OCI-LY1 (cell line): ENCODE measurements at regions not wholly inside any gene's neighbourhood (a gene's known extent, or its start where the extent isn't known, plus 50 kb on each side); places are given as distances from the start of the nearest gene placed in this dataset.

Experiments used
- H2AFZ ChIP-seq: fragments of 200-600 bp; sonication (generic), shearing (Covaris generic); 2 replicates; pipeline ENCODE4 v1.6.0; 2014; ENCODE audit warnings: antibody characterized with exemption, mild to moderate bottlenecking, low read length
- H3F3A ChIP-seq: fragments of 200-600 bp; sonication (generic), shearing (Covaris generic); 2 replicates; pipeline ENCODE4 v1.6.0; 2014; ENCODE audit warnings: mild to moderate bottlenecking, antibody characterized with exemption, low read length, moderate library complexity; ENCODE audit not compliant: insufficient read depth
- H3K27ac ChIP-seq: fragments of 200-600 bp; sonication (generic); 2 replicates; pipeline ENCODE4 v1.5.1; 2014; ENCODE audit warnings: low read length, mixed run types, mild to moderate bottlenecking, low read depth; ENCODE audit not compliant: poor library complexity, severe bottlenecking
- H3K27me3 ChIP-seq: fragments of 200-600 bp; sonication (generic); 2 replicates; pipeline ENCODE4 v1.6.0; 2014; ENCODE audit warnings: antibody characterized with exemption, mild to moderate bottlenecking, low read length, moderate library complexity; ENCODE audit not compliant: insufficient read depth
- H3K36me3 ChIP-seq: fragments of 200-600 bp; sonication (generic); 2 replicates; pipeline ENCODE4 v1.6.1; 2014; ENCODE audit warnings: mild to moderate bottlenecking, antibody characterized with exemption, low read length, moderate library complexity, mixed read lengths; ENCODE audit not compliant: insufficient read depth
- H3K4me1 ChIP-seq: fragments of 200-600 bp; sonication (generic); 2 replicates; pipeline ENCODE4 v1.5.1; 2014; ENCODE audit warnings: mild to moderate bottlenecking, low read length, moderate library complexity; ENCODE audit not compliant: insufficient read depth, severe bottlenecking
- H3K4me2 ChIP-seq: fragments of 200-600 bp; sonication (generic), shearing (Covaris generic); 2 replicates; pipeline ENCODE4 v1.6.1; 2014; ENCODE audit warnings: low read length
- H3K4me3 ChIP-seq: fragments of 200-600 bp; sonication (generic); 2 replicates; pipeline ENCODE4 v1.5.1; 2014; ENCODE audit warnings: low read length, low read depth, mild to moderate bottlenecking, mixed read lengths; ENCODE audit not compliant: poor library complexity, severe bottlenecking
- H3K79me2 ChIP-seq: fragments of 200-600 bp; shearing (Covaris generic); 2 replicates; pipeline ENCODE4 v1.6.1; 2016; ENCODE audit warnings: mixed run types, low read length, mixed read lengths; ENCODE audit not compliant: insufficient read depth
- H3K9ac ChIP-seq: fragments of 200-600 bp; sonication (generic), shearing (Covaris generic); 2 replicates; pipeline ENCODE4 v1.6.1; 2014; ENCODE audit warnings: mild to moderate bottlenecking, low read length, mixed read lengths
- H3K9me2 ChIP-seq: fragments of 200-600 bp; sonication (generic), shearing (Covaris generic); 2 replicates; pipeline ENCODE4 v1.6.1; 2014; ENCODE audit warnings: low read depth, mild to moderate bottlenecking, low read length, mixed read lengths
- H3K9me3 ChIP-seq: fragments of 200-600 bp; shearing (Covaris generic); 2 replicates; pipeline ENCODE4 v1.6.1; 2014; ENCODE audit warnings: low read length, mixed read lengths
- H4K20me1 ChIP-seq: fragments of 200-600 bp; sonication (generic), shearing (Covaris generic); 2 replicates; pipeline ENCODE4 v1.6.0; 2016; ENCODE audit warnings: mild to moderate bottlenecking, low read length; ENCODE audit not compliant: insufficient read depth
- EZH2 ChIP-seq: fragments of 200-600 bp; sonication (generic), shearing (Covaris generic); IDR thresholded peaks from 2 replicates; pipeline ENCODE4 v1.8.0; 2017; ENCODE audit warnings: borderline replicate concordance, mixed run types, mild to moderate bottlenecking, antibody characterized with exemption, low read length, moderate library complexity, mixed read lengths
- TF ChIP-seq, protein P1 (sequence below): fragments of 200-600 bp; sonication (generic), shearing (Covaris generic); IDR thresholded peaks from 2 replicates; pipeline ENCODE4 v1.5.1; 2017; ENCODE audit warnings: mild to moderate bottlenecking, antibody characterized with exemption, low read length, moderate library complexity, mixed read lengths

DNA sequence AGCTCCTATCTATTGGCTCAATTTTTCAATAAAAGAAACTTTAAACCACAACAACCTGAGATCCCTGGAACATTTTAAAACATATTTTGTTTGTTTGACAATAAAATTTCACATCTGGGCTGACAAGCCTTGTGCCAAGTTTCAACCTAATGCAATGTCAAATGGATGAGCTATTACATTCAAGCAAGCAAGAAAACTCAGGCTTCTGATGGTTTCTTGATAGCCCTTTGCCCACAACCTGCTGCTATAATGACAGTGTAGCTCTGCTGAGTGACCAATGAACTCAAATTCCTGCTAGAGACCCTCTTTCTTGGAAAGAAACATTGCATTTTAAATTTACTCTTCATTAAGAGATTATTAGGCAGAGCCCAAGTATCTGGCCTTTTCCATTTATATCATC lies 472.9 kb downstream of the ARHGEF28 start:
- H3K27me3 ChIP-seq: no peaks in the 10 kb centered on the region
- no peak overlapping the region for H3K27ac ChIP-seq
- H3K36me3 ChIP-seq: no peaks in the 10 kb centered on the region
- H3K9me3 ChIP-seq: 0 out of 2 replicates have a peak, but pooled peaks cover 2% of the 10 kb centered on the region
- no peak overlapping the region for H3K4me2 ChIP-seq
- no peaks in the 10 kb centered on the region for H3K79me2 ChIP-seq
- no peak overlapping the region for H3K4me3 ChIP-seq
- no peaks in the 10 kb centered on the region for H4K20me1 ChIP-seq
- no peaks in the 10 kb centered on the region for H3F3A ChIP-seq
- TF ChIP-seq, protein P1, sequence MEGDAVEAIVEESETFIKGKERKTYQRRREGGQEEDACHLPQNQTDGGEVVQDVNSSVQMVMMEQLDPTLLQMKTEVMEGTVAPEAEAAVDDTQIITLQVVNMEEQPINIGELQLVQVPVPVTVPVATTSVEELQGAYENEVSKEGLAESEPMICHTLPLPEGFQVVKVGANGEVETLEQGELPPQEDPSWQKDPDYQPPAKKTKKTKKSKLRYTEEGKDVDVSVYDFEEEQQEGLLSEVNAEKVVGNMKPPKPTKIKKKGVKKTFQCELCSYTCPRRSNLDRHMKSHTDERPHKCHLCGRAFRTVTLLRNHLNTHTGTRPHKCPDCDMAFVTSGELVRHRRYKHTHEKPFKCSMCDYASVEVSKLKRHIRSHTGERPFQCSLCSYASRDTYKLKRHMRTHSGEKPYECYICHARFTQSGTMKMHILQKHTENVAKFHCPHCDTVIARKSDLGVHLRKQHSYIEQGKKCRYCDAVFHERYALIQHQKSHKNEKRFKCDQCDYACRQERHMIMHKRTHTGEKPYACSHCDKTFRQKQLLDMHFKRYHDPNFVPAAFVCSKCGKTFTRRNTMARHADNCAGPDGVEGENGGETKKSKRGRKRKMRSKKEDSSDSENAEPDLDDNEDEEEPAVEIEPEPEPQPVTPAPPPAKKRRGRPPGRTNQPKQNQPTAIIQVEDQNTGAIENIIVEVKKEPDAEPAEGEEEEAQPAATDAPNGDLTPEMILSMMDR: no peak
- TF ChIP-seq EZH2: no peak
- no peaks in the 10 kb centered on the region for H3K9me2 ChIP-seq
- no peak overlapping the region for H2AFZ ChIP-seq
- H3K9ac ChIP-seq: no peak overlapping the region
- no peaks in the 10 kb centered on the region for H3K4me1 ChIP-seq

DNA sequence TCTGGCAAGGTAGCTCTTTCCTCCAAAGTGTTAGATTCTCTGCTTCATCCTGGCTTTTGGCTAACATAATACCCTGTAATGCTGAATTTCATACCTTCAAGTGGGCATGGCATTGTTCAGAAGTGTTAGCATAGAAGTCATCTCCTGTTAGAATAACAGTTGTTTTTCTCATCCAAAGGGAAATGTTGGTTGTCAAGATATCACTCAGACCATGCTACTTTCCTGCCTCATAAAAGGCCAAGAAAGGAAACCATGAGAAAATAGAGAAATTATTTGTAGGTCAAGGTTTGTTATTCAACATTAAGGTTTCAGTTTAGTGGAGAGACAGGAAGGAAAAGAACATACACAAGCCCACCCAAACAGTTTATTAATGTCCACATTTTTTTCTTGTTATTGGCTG lies 472.5 kb downstream of the ARHGEF28 start:
- Histone ChIP-seq H3K27me3 (no peaks in the 10 kb centered on the region), H2AFZ (no peak overlapping the region), H3K4me3 (no peak overlapping the region), H4K20me1 (no peaks in the 10 kb centered on the region), H3K36me3 (no peaks in the 10 kb centered on the region), H3K4me1 (no peaks in the 10 kb centered on the region), H3F3A (no peaks in the 10 kb centered on the region), H3K79me2 (no peaks in the 10 kb centered on the region), H3K27ac (no peak overlapping the region), H3K9me3 (0 out of 2 replicates have a peak, but pooled peaks cover 2% of the 10 kb centered on the region), H3K9me2 (no peaks in the 10 kb centered on the region), H3K9ac (no peak overlapping the region), H3K4me2 (no peak overlapping the region)
- TF ChIP-seq, protein P1: no peak
- TF ChIP-seq EZH2: no peak

DNA sequence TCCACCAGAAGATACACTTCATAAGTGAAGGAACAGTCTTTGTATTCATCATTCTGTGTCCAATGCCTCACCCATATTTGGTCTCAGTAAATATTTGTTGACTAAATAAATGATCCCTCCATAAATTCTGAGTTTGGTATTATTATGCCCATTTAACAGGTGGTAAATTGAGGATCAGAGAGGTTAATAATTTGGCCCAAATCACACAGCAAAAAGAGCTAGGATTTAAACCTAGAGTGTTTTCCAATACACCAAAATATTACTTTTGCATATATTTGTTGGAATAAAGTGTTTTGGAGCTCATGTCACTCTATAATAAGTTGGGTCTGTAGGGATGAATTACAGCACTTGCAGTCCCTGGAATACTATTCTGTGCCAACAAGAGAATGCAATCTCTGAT lies 470.3 kb downstream of the ARHGEF28 start:
- no peaks in the 10 kb centered on the region for H3K27me3 ChIP-seq
- TF ChIP-seq, protein P1: no peak
- TF ChIP-seq EZH2: no peak
- no peaks in the 10 kb centered on the region for H3K9me2 ChIP-seq
- H3K9ac ChIP-seq: no peak overlapping the region
- H4K20me1 ChIP-seq: no peaks in the 10 kb centered on the region
- no peak overlapping the region for H2AFZ ChIP-seq
- no peaks in the 10 kb centered on the region for H3K36me3 ChIP-seq
- H3K4me2 ChIP-seq: no peak overlapping the region
- H3K27ac ChIP-seq: no peak overlapping the region
- H3K4me1 ChIP-seq: no peaks in the 10 kb centered on the region
- H3K9me3 ChIP-seq: 0 out of 2 replicates have a peak, but pooled peaks cover 2% of the 10 kb centered on the region
- H3F3A ChIP-seq: no peaks in the 10 kb centered on the region
- H3K79me2 ChIP-seq: no peaks in the 10 kb centered on the region
- no peak overlapping the region for H3K4me3 ChIP-seq
